HepG2 (cell line): ENCODE measurements at regions not wholly inside any gene's neighbourhood (a gene's known extent, or its start where the extent isn't known, plus 50 kb on each side); places are given as distances from the start of the nearest gene placed in this dataset.

Source experiments
- ATAC-seq: fragments of 200-7000 bp; cut with Tn5 transposase; 3 replicates; pipeline ENCODE4 v1.9.1; 2020; ENCODE audit warnings: mild to moderate bottlenecking, moderate library complexity
- BruUV-seq: library from RNA; stranded (reverse); fragments of 400-500 nt; replicated peaks from 2 replicates; lab custom pipeline; 2021; lab: Mats Ljungman, UMichigan
- CTCF ChIA-PET: fragments of 300-600 bp; formaldehyde crosslinking; extraction: SDS; loops from one replicate; lab custom pipeline; 2021; ENCODE audit warnings: low total read pairs, inconsistent platforms, low intra/inter-chr PET ratio; lab: Yijun Ruan, JAX
- POLR2A ChIA-PET: fragments of 350-600 bp; sonication (Branson Sonifier 250); formaldehyde crosslinking; loops from one replicate; lab custom pipeline; 2020; ENCODE audit warnings: antibody characterized with exemption, inconsistent platforms; lab: Yijun Ruan, JAX
- DNase-seq: peaks from one replicate; pipeline ENCODE4 v3.0.0-alpha.2; 2015; ENCODE audit warnings: low spot score
- FAIRE-seq: peaks from 3 replicates; lab custom pipeline; 2011; peaks lifted over from hg19 to GRCh38; lab: Jason Lieb, UNC
- H2AFZ ChIP-seq: one replicate; pipeline ENCODE4 v1.6.1; 2011; ENCODE audit warnings: low read length, inconsistent platforms
- H3K27ac ChIP-seq: fragments of 300-600 bp; 3 replicates; pipeline ENCODE4 v1.8.0; 2011; ENCODE audit warnings: mixed run types, mild to moderate bottlenecking, mixed read lengths, low read length, inconsistent platforms; ENCODE audit not compliant: insufficient read depth; ENCODE audit errors: extremely low read length
- H3K27me3 ChIP-seq, 2 experiments: fragments of 200-600 bp in 1 of 2; 2 replicates in 1 of 2; 3 replicates in 1 of 2; pipeline versions ENCODE4 v1.6.0 to v1.8.0; 2011; ENCODE audit warnings: low read length in 2 of 2, mild to moderate bottlenecking in 2 of 2, moderate library complexity in 2 of 2, inconsistent platforms in 1 of 2; ENCODE audit not compliant: insufficient read depth in 2 of 2, control insufficient read depth in 1 of 2
- H3K36me3 ChIP-seq, 2 experiments: fragments of 200-600 bp in 1 of 2; replicated peaks in 1 of 2; 2 replicates in 1 of 2; 3 replicates in 1 of 2; pipeline versions ENCODE4 v1.5.1 to v1.8.0; 2011; ENCODE audit warnings: low read length in 2 of 2, inconsistent platforms in 1 of 2; ENCODE audit not compliant: insufficient read depth in 2 of 2, control insufficient read depth in 1 of 2
- H3K4me1 ChIP-seq: 2 replicates; pipeline ENCODE4 v1.5.1; 2012; ENCODE audit warnings: low read length, inconsistent platforms; ENCODE audit not compliant: insufficient read depth
- H3K4me2 ChIP-seq: 2 replicates; pipeline ENCODE4 v1.6.0; 2011; ENCODE audit warnings: low read depth, low read length, inconsistent platforms
- H3K4me3 ChIP-seq, 3 experiments: fragments of 200-600 bp in 1 of 3; sonication (generic), shearing (Covaris generic) in 1 of 3; replicated peaks in 1 of 3; 2 replicates each; pipeline ENCODE4 v1.5.1; 2011 to 2016; ENCODE audit warnings: low read length in 3 of 3, inconsistent platforms in 2 of 3, low read depth in 2 of 3, mild to moderate bottlenecking in 2 of 3, control low read depth in 1 of 3, mixed read lengths in 1 of 3; ENCODE audit not compliant: insufficient read depth in 1 of 3
- H3K79me2 ChIP-seq: one replicate; pipeline ENCODE4 v1.6.1; 2011; ENCODE audit warnings: low read length, inconsistent platforms; ENCODE audit not compliant: insufficient read depth
- H3K9ac ChIP-seq: 2 replicates; pipeline ENCODE4 v1.6.0; 2011; ENCODE audit warnings: mild to moderate bottlenecking, low read depth, low read length, inconsistent platforms; ENCODE audit not compliant: insufficient read depth
- H3K9me3 ChIP-seq: 2 replicates; pipeline ENCODE4 v1.5.1; 2012; ENCODE audit warnings: mild to moderate bottlenecking, low read length
- H4K20me1 ChIP-seq: 2 replicates; pipeline ENCODE4 v1.6.0; 2011; ENCODE audit warnings: inconsistent platforms, mild to moderate bottlenecking, low read length, moderate library complexity; ENCODE audit not compliant: insufficient read depth
- CBFB ChIP-seq: sonication (generic); formaldehyde crosslinking; IDR thresholded peaks from 2 replicates; pipeline ENCODE4 v1.4.0; 2020; ENCODE audit warnings: missing genetic modification reagents
- FIP1L1 ChIP-seq: fragments of 200-400 bp; formaldehyde crosslinking; IDR thresholded peaks from 2 replicates; pipeline ENCODE4 v1.6.1; 2018; ENCODE audit warnings: low read depth, mild to moderate bottlenecking, low read length, moderate library complexity, borderline replicate concordance; ENCODE audit not compliant: insufficient read depth
- GLI4 ChIP-seq: sonication (generic); formaldehyde crosslinking; IDR thresholded peaks from 2 replicates; pipeline ENCODE4 v1.5.1; 2020; ENCODE audit warnings: missing genetic modification reagents, mild to moderate bottlenecking, moderate library complexity, borderline replicate concordance
- HNRNPL ChIP-seq: fragments of 200-400 bp; formaldehyde crosslinking; IDR thresholded peaks from 2 replicates; pipeline ENCODE4 v1.6.1; 2017; ENCODE audit warnings: mild to moderate bottlenecking, low read depth, low read length
- MLLT10 ChIP-seq: sonication (generic); formaldehyde crosslinking; IDR thresholded peaks from 2 replicates; pipeline ENCODE4 v1.4.0; 2020; ENCODE audit warnings: missing genetic modification reagents
- MNT ChIP-seq: fragments of 450-650 bp; IDR thresholded peaks from 2 replicates; pipeline ENCODE4 v1.6.1; 2016
- NCOR1 ChIP-seq: fragments of 200-600 bp; sonication (generic); IDR thresholded peaks from 2 replicates; pipeline ENCODE4 v1.7.0; 2017; ENCODE audit warnings: antibody characterized with exemption, low read length, borderline replicate concordance
- SUZ12 ChIP-seq: fragments of 150-350 bp; IDR thresholded peaks from 2 replicates; pipeline ENCODE4 v1.6.1; 2014; ENCODE audit warnings: low read depth, low read length
- SYNCRIP ChIP-seq: fragments of 200-400 bp; formaldehyde crosslinking; IDR thresholded peaks from 2 replicates; pipeline ENCODE4 v1.6.1; 2018; ENCODE audit warnings: mild to moderate bottlenecking, low read depth, low read length; ENCODE audit not compliant: insufficient read depth
- THAP11 ChIP-seq: IDR thresholded peaks from 2 replicates; pipeline ENCODE4 v1.6.1; 2016; ENCODE audit warnings: missing biosample characterization, missing genetic modification reagents
- THYN1 ChIP-seq: sonication (generic); formaldehyde crosslinking; IDR thresholded peaks from 2 replicates; pipeline ENCODE4 v1.8.1; 2023; ENCODE audit warnings: low read depth, mild to moderate bottlenecking, moderate library complexity, missing genetic modification reagents, borderline replicate concordance
- TSC22D2 ChIP-seq: sonication (generic); formaldehyde crosslinking; IDR thresholded peaks from 2 replicates; pipeline ENCODE4 v1.5.1; 2020; ENCODE audit warnings: missing genetic modification reagents, mild to moderate bottlenecking, borderline replicate concordance
- ZBTB42 ChIP-seq: sonication (generic); formaldehyde crosslinking; IDR thresholded peaks from 2 replicates; pipeline ENCODE4 v1.5.0; 2020; ENCODE audit warnings: mild to moderate bottlenecking, missing genetic modification reagents
- ZBTB7B ChIP-seq: sonication (generic); formaldehyde crosslinking; IDR thresholded peaks from 2 replicates; pipeline ENCODE4 v1.4.0; 2020; ENCODE audit warnings: missing genetic modification reagents
- ZNF34 ChIP-seq: sonication (generic); formaldehyde crosslinking; IDR thresholded peaks from 2 replicates; pipeline ENCODE4 v1.4.0; 2020; ENCODE audit warnings: mild to moderate bottlenecking, missing genetic modification reagents, borderline replicate concordance
- ZNF496 ChIP-seq: sonication (generic); formaldehyde crosslinking; IDR thresholded peaks from 2 replicates; pipeline ENCODE4 v1.8.1; 2023; ENCODE audit warnings: mild to moderate bottlenecking, moderate library complexity, missing genetic modification reagents; ENCODE audit not compliant: insufficient replicate concordance
- ZNF747 ChIP-seq: sonication (generic); formaldehyde crosslinking; IDR thresholded peaks from 2 replicates; pipeline ENCODE4 v1.8.1; 2023; ENCODE audit warnings: missing genetic modification reagents, mild to moderate bottlenecking, borderline replicate concordance
- WGBS: methylation state at CpG from one replicate; pipeline ENCODE4 v1.1.6; 2017; ENCODE audit warnings: low lambda C conversion rate; 5-methylcytosine and 5-hydroxymethylcytosine counted together
- in situ Hi-C: cut with HindIII; loops from 2 replicates; pipeline ENCODE4 v1.10.0; 2017; ENCODE audit warnings: low pct_unique_long_range_greater_than_20kb; ENCODE audit not compliant: extremely low pct_ligation_motif_present
- intact Hi-C: fragments of 100-400 bp; cut with micrococcal nuclease; formaldehyde crosslinking; loops from one replicate; pipeline ENCODE4 v1.10.0; 2022; ENCODE audit not compliant: unreplicated experiment
- TF ChIP-seq, protein P1 (sequence below): sonication (generic); formaldehyde crosslinking; IDR thresholded peaks from 2 replicates; pipeline ENCODE4 v1.8.1; 2023; ENCODE audit warnings: mild to moderate bottlenecking, inconsistent platforms, moderate library complexity, missing genetic modification reagents, borderline replicate concordance

GRCh38 chr19:37304190-37304883 is 66.6 kb upstream of the ZNF527 start:
- Histone ChIP-seq H3K27me3 (no peaks in the 10 kb centered on the region), H3K36me3 (no peaks in the 10 kb centered on the region), H3K9me3 (peaks cover 54% of the 10 kb centered on the region), H3K4me1 (no peaks in the 10 kb centered on the region), H3K4me2 (no peak overlapping the region), H2AFZ (no peak overlapping the region), H3K27ac (no peak overlapping the region), H3K79me2 (no peaks in the 10 kb centered on the region), H3K4me3 (no peak overlapping the region), H3K9ac (no peak overlapping the region), H4K20me1 (no peaks in the 10 kb centered on the region)
- DNase-seq (no peak), ATAC-seq (no peak), FAIRE-seq (no peak)
- TF ChIP-seq ZBTB42 (no peak), ZNF34 (CRISPR knock-in tag) (no peak), FIP1L1 (no peak), THAP11 (no peak), SYNCRIP (no peak)
- intact Hi-C loops (no loop called here), in situ Hi-C loops (no loop called here)
- CTCF ChIA-PET, result no interaction called here
- 71% methylated on average over 30 of the region's 44 CpGs for WGBS
- BruUV-seq, result no TSS peak
- POLR2A ChIA-PET, result no interaction called here

GRCh38 chr19:37304884-37305255 is 66.0 kb upstream of the ZNF527 start:
- no peak overlapping the region for H3K27ac ChIP-seq
- H3K27me3 ChIP-seq, result no peaks in the 10 kb centered on the region
- no TSS peak for BruUV-seq
- no peaks in the 10 kb centered on the region for H3K79me2 ChIP-seq
- WGBS, result 56% methylated on average over 5 of the region's 17 CpGs
- H4K20me1 ChIP-seq, result no peaks in the 10 kb centered on the region
- H3K4me2 ChIP-seq, result no peak overlapping the region
- CTCF ChIA-PET, result no interaction called here
- H3K4me3 ChIP-seq, result no peak overlapping the region
- intact Hi-C loops (no loop called here), in situ Hi-C loops (no loop called here)
- POLR2A ChIA-PET, result no interaction called here
- ATAC-seq (no peak), FAIRE-seq (no peak), DNase-seq (no peak)
- peaks cover 54% of the 10 kb centered on the region for H3K9me3 ChIP-seq
- no peak overlapping the region for H2AFZ ChIP-seq
- H3K36me3 ChIP-seq, result no peaks in the 10 kb centered on the region
- H3K4me1 ChIP-seq, result no peaks in the 10 kb centered on the region
- H3K9ac ChIP-seq, result no peak overlapping the region
- TF ChIP-seq GLI4 (CRISPR knock-in tag) (no peak), THYN1 (CRISPR knock-in tag) (no peak), CBFB (no peak), MLLT10 (no peak), ZNF747 (CRISPR knock-in tag) (no peak), NCOR1 (no peak), HNRNPL (no peak), ZNF496 (CRISPR knock-in tag) (no peak), MNT (no peak), TSC22D2 (no peak), SUZ12 (no peak), ZBTB7B (no peak)
- TF ChIP-seq, protein P1, sequence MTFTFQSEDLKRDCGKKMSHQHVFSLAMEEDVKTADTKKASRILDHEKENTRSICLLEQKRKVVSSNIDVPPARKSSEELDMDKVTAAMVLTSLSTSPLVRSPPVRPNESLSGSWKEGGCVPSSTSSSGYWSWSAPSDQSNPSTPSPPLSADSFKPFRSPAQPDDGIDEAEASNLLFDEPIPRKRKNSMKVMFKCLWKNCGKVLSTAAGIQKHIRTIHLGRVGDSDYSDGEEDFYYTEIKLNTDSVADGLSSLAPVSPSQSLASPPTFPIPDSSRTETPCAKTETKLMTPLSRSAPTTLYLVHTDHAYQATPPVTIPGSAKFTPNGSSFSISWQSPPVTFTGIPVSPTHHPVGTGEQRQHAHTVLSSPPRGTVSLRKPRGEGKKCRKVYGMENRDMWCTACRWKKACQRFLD (CRISPR knock-in tag), result no peak
